Panc1 (cell line): ENCODE measurements at regions not wholly inside any gene's neighbourhood (a gene's known extent, or its start where the extent isn't known, plus 50 kb on each side); places are given as distances from the start of the nearest gene placed in this dataset.

Experiments used
- ATAC-seq: fragments of 200-7000 bp; cut with Tn5 transposase; 2 replicates; pipeline ENCODE4 v1.9.1; 2020; ENCODE audit warnings: mild to moderate bottlenecking, moderate library complexity
- BruUV-seq: library from RNA; stranded (reverse); fragments of 400-500 nt; replicated peaks from 2 replicates; lab custom pipeline; 2021; lab: Mats Ljungman, UMichigan
- CTCF ChIA-PET: fragments of 300-600 bp; sonication (Branson Sonifier 250); formaldehyde crosslinking; loops from one replicate; lab custom pipeline; 2022; ENCODE audit warnings: antibody characterized with exemption; lab: Charles Lee
- POLR2A ChIA-PET: fragments of 300-600 bp; sonication (Branson Sonifier 250); formaldehyde crosslinking; loops from one replicate; lab custom pipeline; 2022; ENCODE audit warnings: antibody characterized with exemption; lab: Charles Lee
- DNase-seq: peaks from one replicate; pipeline ENCODE4 v3.0.0-alpha.2; 2010; ENCODE audit warnings: low read depth, low spot score
- H3K27ac ChIP-seq: 2 replicates; pipeline ENCODE4 v1.5.1; 2011; ENCODE audit warnings: mild to moderate bottlenecking, low read length, inconsistent platforms
- H3K27me3 ChIP-seq: fragments of 200-500 bp; sonication (Bioruptor generic); 2 replicates; pipeline ENCODE4 v1.6.0; 2014; ENCODE audit warnings: low read length, inconsistent platforms; ENCODE audit not compliant: control insufficient read depth, insufficient read depth
- H3K36me3 ChIP-seq: fragments of 200-500 bp; sonication (Bioruptor generic); 2 replicates; pipeline ENCODE4 v1.5.1; 2014; ENCODE audit warnings: inconsistent platforms, mild to moderate bottlenecking, low read length, moderate library complexity; ENCODE audit not compliant: control insufficient read depth, insufficient read depth
- H3K4me1 ChIP-seq: 2 replicates; pipeline ENCODE4 v1.5.1; 2011; ENCODE audit warnings: inconsistent platforms, mild to moderate bottlenecking, low read length, moderate library complexity; ENCODE audit not compliant: control insufficient read depth, insufficient read depth
- H3K4me3 ChIP-seq, 2 experiments: 2 replicates each; pipeline ENCODE4 v1.5.1; 2011 to 2012; ENCODE audit warnings: low read depth in 2 of 2, low read length in 2 of 2, mild to moderate bottlenecking in 2 of 2, inconsistent platforms in 1 of 2, moderate library complexity in 1 of 2
- H3K9me3 ChIP-seq: fragments of 200-500 bp; sonication (Bioruptor generic); 2 replicates; pipeline ENCODE4 v1.5.1; 2014; ENCODE audit warnings: low read depth, mild to moderate bottlenecking, inconsistent platforms, low read length, moderate library complexity; ENCODE audit not compliant: control insufficient read depth, insufficient read depth
- CTCF ChIP-seq: fragments of 450-650 bp; IDR thresholded peaks from 2 replicates; pipeline ENCODE4 v1.5.1; 2017; ENCODE audit warnings: mild to moderate bottlenecking
- POLR2AphosphoS5 ChIP-seq: IDR thresholded peaks from 2 replicates; pipeline ENCODE4 v1.6.1; 2012; ENCODE audit warnings: mild to moderate bottlenecking, low read depth, low read length, moderate library complexity
- SIN3A ChIP-seq: IDR thresholded peaks from 2 replicates; pipeline ENCODE4 v1.6.1; 2012; ENCODE audit warnings: low read depth, mild to moderate bottlenecking, low read length, moderate library complexity, borderline replicate concordance; ENCODE audit not compliant: insufficient read depth
- TCF7L2 ChIP-seq: IDR thresholded peaks from 2 replicates; pipeline ENCODE4 v1.6.1; 2011; ENCODE audit warnings: mild to moderate bottlenecking, low read depth, low read length, inconsistent platforms
- in situ Hi-C: cut with HindIII; loops from 2 replicates; pipeline ENCODE4 v1.10.0; 2016; ENCODE audit warnings: low sequenced_read_pairs, low pct_unique_long_range_greater_than_20kb
- intact Hi-C: fragments of 100-400 bp; cut with micrococcal nuclease; formaldehyde crosslinking; loops from one replicate; pipeline ENCODE4 v1.10.0; 2022; ENCODE audit not compliant: unreplicated experiment
- TF ChIP-seq, protein P1 (sequence below), 2 experiments: IDR thresholded peaks; 2 replicates each; pipeline ENCODE4 v1.6.1; 2011 to 2012; ENCODE audit warnings: low read depth in 2 of 2, control low read depth in 1 of 2, low read length in 1 of 2, mild to moderate bottlenecking in 1 of 2, moderate library complexity in 1 of 2; ENCODE audit not compliant: insufficient read depth in 1 of 2

GRCh38 chr10:10576937-10577336 lies 440.7 kb upstream of the CELF2 start:
- no peaks in the 10 kb centered on the region for H3K9me3 ChIP-seq
- no TSS peak for BruUV-seq
- ATAC-seq = no peak

DNA sequence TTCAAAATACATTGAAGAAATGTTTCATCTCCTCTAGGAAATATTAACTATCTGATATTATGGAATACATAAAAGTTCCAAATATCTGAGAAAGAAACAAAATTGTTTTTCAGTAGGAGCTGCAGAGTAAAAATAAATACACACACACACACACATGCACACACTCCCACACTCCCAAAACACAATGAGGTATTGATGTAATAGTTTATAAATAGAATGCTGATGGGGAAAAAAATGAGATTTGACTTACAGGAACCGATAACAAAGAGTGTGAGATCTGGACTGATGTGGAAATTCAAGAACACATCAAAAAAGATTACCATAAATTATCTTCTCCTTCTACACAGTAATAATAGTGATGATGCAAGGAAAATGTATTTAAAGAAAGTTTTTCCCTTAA lies 438.0 kb upstream of the CELF2 start:
- no peak for DNase-seq
- TF ChIP-seq TCF7L2 (no peak), CTCF (no peak), SIN3A (no peak), POLR2AphosphoS5 (no peak)
- TF ChIP-seq, protein P1, sequence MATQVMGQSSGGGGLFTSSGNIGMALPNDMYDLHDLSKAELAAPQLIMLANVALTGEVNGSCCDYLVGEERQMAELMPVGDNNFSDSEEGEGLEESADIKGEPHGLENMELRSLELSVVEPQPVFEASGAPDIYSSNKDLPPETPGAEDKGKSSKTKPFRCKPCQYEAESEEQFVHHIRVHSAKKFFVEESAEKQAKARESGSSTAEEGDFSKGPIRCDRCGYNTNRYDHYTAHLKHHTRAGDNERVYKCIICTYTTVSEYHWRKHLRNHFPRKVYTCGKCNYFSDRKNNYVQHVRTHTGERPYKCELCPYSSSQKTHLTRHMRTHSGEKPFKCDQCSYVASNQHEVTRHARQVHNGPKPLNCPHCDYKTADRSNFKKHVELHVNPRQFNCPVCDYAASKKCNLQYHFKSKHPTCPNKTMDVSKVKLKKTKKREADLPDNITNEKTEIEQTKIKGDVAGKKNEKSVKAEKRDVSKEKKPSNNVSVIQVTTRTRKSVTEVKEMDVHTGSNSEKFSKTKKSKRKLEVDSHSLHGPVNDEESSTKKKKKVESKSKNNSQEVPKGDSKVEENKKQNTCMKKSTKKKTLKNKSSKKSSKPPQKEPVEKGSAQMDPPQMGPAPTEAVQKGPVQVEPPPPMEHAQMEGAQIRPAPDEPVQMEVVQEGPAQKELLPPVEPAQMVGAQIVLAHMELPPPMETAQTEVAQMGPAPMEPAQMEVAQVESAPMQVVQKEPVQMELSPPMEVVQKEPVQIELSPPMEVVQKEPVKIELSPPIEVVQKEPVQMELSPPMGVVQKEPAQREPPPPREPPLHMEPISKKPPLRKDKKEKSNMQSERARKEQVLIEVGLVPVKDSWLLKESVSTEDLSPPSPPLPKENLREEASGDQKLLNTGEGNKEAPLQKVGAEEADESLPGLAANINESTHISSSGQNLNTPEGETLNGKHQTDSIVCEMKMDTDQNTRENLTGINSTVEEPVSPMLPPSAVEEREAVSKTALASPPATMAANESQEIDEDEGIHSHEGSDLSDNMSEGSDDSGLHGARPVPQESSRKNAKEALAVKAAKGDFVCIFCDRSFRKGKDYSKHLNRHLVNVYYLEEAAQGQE (IDR thresholded peaks at IDR 0.05; ENCODE audit: insufficient read depth in 1 of 2, low read depth in 2 of 2, low read length in 1 of 2) = no peak
- H3K4me3 ChIP-seq = no peak overlapping the region
- intact Hi-C loops = no loop called here
- CTCF ChIA-PET = no interaction called here
- no peaks in the 10 kb centered on the region for H3K9me3 ChIP-seq
- in situ Hi-C loops = no loop called here
- H3K27me3 ChIP-seq = no peaks in the 10 kb centered on the region
- POLR2A ChIA-PET = no interaction called here
- no peak for ATAC-seq
- no peaks in the 10 kb centered on the region for H3K36me3 ChIP-seq
- no peak overlapping the region for H3K27ac ChIP-seq
- H3K4me1 ChIP-seq = no peaks in the 10 kb centered on the region
- no TSS peak for BruUV-seq

More at GRCh38 chr10:10576937-10577336, 440.7 kb upstream of the CELF2 start:
- TF ChIP-seq TCF7L2 (no peak), CTCF (no peak), POLR2AphosphoS5 (no peak), SIN3A (no peak)
- TF ChIP-seq, protein P1 (IDR thresholded peaks at IDR 0.05; ENCODE audit: insufficient read depth in 1 of 2, low read depth in 2 of 2, low read length in 1 of 2) = no peak
- intact Hi-C loops = no loop called here
- in situ Hi-C loops = no loop called here
- POLR2A ChIA-PET = no interaction called here
- Histone ChIP-seq H3K27me3 (no peaks in the 10 kb centered on the region), H3K27ac (no peak overlapping the region), H3K4me3 (no peak overlapping the region), H3K4me1 (no peaks in the 10 kb centered on the region), H3K36me3 (no peaks in the 10 kb centered on the region)
- no peak for DNase-seq
- CTCF ChIA-PET = no interaction called here
